ENCODE measurements at regions not wholly inside any gene's neighbourhood (a gene's known extent, or its start where the extent isn't known, plus 50 kb on each side); places are given as distances from the start of the nearest gene placed in this dataset.

DNA sequence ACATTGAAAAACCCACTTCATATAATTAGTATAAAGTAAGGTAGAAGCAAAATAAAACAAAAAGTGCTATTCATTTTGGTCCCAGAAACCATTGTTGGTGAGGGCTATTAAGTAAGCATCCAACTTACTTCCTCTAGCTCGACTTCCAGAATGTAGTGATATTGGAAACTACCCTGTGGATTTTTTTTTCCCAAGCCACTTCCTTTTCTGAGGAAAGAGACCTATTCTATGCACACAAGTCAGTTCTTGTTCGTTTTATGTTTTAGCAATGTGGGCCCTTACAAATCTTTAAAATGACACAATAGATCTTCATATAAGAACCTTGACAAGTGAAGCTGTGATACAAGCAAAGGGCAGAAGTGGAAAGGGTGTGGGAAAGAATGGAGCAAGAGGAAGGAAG, 402.0 kb upstream of the TBL1XR1 start:
- H3K9me3 Mint-ChIP-seq, result no peaks in the 10 kb centered on the region
- no peaks in the 10 kb centered on the region for H3K27me3 Mint-ChIP-seq
- H3K4me1 Mint-ChIP-seq, result peaks cover 73% of the 10 kb centered on the region
- no peak overlapping the region for H3K4me3 Mint-ChIP-seq
- H3K27ac Mint-ChIP-seq, result peak overlapping the region; percentile 22
- POLR2A ChIA-PET, result interaction anchor here (2.0 to 3.2 kb wide), 2 partner anchors 239 to 401 kb away, joined by 7 to 13 read pairs; no protein-coding TSS in a partner anchor
- CTCF ChIA-PET, result interaction anchor here (1.4 kb wide), 1 partner anchor 10 kb away, joined by 3 read pairs; no protein-coding TSS in a partner anchor
- no peak for DNase-seq
- peaks cover 4% of the 10 kb centered on the region for H3K36me3 Mint-ChIP-seq (ENCODE audit: low read depth)

DNA sequence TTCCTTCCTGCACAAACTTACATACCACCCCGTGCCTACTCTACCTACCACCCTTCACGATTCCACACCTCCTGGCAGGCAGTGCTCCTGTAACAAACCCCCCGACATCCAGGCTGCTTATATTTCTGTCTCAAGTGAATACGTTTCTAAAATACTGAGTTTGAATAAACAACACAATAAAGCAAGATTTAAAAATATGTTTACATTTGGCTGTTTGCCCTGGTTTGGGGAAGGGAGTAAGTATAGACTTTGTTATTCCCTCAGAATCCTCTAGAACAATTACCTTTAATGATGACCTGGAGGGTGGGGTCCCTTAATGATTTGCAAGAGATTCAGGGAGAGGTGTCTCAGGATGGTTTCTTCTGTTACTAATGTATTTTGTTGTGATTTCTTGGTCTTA, 402.6 kb upstream of the TBL1XR1 start:
- Mint-ChIP-seq H3K27ac (no peak overlapping the region), H3K36me3 (ENCODE audit: low read depth) (peaks cover 4% of the 10 kb centered on the region), H3K4me1 (peaks cover 71% of the 10 kb centered on the region), H3K9me3 (no peaks in the 10 kb centered on the region), H3K4me3 (no peak overlapping the region), H3K27me3 (no peaks in the 10 kb centered on the region)
- POLR2A ChIA-PET, result no interaction called here
- no peak for DNase-seq
- CTCF ChIA-PET, result no interaction called here

DNA sequence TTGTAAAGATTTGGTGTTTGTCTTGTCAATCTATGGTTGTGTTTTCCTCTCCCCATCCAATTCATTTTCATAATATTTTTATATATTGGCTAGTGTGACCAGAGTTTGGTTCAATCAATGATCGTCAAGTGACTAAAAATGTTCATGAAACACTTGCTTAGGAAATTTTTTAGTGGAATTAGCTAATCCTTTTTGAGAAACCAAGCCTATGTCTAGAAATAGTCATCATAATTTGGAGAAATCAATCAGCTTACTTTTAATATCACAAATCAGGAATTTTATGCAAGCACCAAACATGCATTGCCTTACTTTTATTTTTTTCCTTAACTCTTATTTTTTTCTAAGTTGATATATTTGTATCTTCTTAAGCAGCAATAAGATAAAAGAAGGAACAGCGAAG, 403.1 kb upstream of the TBL1XR1 start:
- CTCF ChIA-PET, result no interaction called here

DNA sequence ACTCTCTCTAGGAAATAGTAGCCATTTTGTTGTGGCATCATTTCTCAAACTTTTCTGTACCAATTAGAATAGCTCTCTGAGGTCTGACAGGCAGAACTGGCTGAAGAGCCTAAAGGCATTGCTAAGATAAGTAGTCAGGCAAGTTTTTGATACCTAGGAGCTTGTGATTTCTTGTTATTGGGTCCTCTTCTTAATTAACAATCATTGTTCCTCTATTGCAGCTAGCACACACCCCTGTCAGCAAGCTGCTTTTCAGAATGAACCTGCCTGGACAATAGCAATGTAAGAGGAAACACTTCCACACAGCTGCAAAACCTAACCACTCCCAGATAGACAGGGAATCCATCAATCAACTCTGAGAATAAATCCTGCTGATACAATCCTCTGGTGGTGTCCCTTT, 403.9 kb upstream of the TBL1XR1 start:
- peaks cover 3% of the 10 kb centered on the region for H3K36me3 Mint-ChIP-seq (ENCODE audit: low read depth)
- ChIA-PET CTCF (no interaction called here), POLR2A (no interaction called here)
- H3K4me1 Mint-ChIP-seq, result peaks cover 63% of the 10 kb centered on the region
- no peak overlapping the region for H3K4me3 Mint-ChIP-seq
- no peak overlapping the region for H3K27ac Mint-ChIP-seq
- no peaks in the 10 kb centered on the region for H3K27me3 Mint-ChIP-seq
- no peak for DNase-seq
- H3K9me3 Mint-ChIP-seq, result peaks cover 6% of the 10 kb centered on the region

More for the DNA sequence above, 403.1 kb upstream of the TBL1XR1 start:
- Mint-ChIP-seq H3K4me1 (peaks cover 70% of the 10 kb centered on the region), H3K36me3 (ENCODE audit: low read depth) (peaks cover 7% of the 10 kb centered on the region), H3K27ac (no peak overlapping the region), H3K27me3 (no peaks in the 10 kb centered on the region), H3K9me3 (peaks cover 4% of the 10 kb centered on the region), H3K4me3 (no peak overlapping the region)
- POLR2A ChIA-PET, result no interaction called here
- no peak for DNase-seq

DNA sequence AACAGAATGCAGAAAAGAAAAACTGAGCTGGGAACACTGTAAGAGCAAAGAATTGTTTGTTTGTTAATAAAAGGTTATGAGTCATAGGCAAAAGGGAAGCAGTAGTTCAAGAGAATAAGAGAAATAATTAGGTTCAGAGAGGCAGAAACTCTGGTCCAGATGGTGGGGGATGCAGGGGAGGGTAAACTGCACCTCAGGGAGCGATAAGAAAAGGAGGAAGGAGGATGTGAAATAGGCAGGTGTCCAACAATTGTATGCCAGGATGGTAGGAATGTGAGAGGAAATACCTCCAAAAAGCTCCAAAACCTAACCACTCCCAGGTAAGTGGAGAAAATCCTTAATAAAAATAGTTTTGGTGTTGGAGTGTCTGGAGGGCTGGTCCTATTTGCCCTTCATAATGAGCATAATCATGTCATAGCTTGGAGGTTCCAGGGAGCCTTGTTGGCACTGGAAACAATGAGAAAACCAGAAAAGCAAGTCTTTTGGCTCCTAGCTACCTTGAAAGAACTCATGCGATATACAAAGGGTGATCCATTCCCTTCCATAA, 405.4 kb upstream of the TBL1XR1 start:
- no peak for DNase-seq
- H3K27ac Mint-ChIP-seq, result no peak overlapping the region
- H3K4me1 Mint-ChIP-seq, result peaks cover 52% of the 10 kb centered on the region
- no peak overlapping the region for H3K4me3 Mint-ChIP-seq
- peaks cover 3% of the 10 kb centered on the region for H3K36me3 Mint-ChIP-seq (ENCODE audit: low read depth)
- no peaks in the 10 kb centered on the region for H3K27me3 Mint-ChIP-seq
- POLR2A ChIA-PET, result no interaction called here
- CTCF ChIA-PET, result no interaction called here
- H3K9me3 Mint-ChIP-seq, result peaks cover 6% of the 10 kb centered on the region

DNA sequence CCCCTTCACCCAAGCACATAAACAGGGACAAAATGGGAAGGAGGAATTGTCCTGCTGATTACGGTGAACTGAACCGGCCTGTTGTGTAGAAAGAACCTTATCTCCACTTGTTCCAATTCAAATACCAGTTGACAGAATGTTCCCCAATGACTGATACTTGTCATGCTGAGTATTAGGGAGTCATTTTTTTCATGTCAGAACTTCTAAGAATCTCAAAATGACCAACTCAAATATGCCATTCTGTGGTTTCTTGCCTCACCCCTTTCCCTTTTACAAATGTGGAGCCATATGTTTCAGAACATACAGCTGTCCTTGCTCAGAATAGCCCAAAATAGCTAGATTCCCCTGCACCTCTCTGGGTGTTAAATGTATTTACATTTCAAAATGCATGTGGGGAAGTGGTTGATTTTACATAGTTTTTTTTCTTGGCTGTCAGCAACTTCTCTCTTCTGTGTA, 405.9 kb upstream of the TBL1XR1 start:
- peaks cover 6% of the 10 kb centered on the region for H3K9me3 Mint-ChIP-seq
- POLR2A ChIA-PET, result interaction anchor here (0.6 kb wide), 1 partner anchor 464 kb away, joined by 3 read pairs; no protein-coding TSS in a partner anchor

DNA sequence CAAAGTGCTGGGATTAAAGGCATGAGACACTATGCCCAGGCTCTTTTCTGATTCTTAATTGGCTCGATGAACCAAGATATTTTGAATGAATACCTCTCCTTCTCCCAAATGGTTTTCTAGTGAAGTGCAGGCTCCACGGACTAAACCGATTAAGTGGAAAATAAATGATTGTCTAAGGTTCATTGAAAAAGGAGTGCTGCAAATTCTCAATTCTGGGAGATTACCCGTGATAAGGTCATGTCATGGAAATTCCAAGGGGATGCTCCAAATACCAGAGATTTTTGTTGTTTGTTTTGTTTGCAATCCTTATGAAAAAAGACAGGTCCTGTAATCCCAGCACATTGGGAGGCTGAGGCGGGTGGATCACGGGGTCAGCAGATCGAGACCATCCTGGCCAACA, 406.9 kb upstream of the TBL1XR1 start:
- peaks cover 6% of the 10 kb centered on the region for H3K9me3 Mint-ChIP-seq
- H3K4me3 Mint-ChIP-seq, result no peak overlapping the region
- ChIA-PET CTCF (no interaction called here), POLR2A (no interaction called here)
- H3K36me3 Mint-ChIP-seq (ENCODE audit: low read depth), result peaks cover 3% of the 10 kb centered on the region
- H3K27ac Mint-ChIP-seq, result no peak overlapping the region
- DNase-seq, result no peak
- H3K4me1 Mint-ChIP-seq, result peaks cover 37% of the 10 kb centered on the region
- no peaks in the 10 kb centered on the region for H3K27me3 Mint-ChIP-seq

More for the DNA sequence above, 405.9 kb upstream of the TBL1XR1 start:
- Mint-ChIP-seq H3K27ac (no peak overlapping the region), H3K4me1 (peaks cover 47% of the 10 kb centered on the region), H3K27me3 (no peaks in the 10 kb centered on the region), H3K4me3 (no peak overlapping the region), H3K36me3 (ENCODE audit: low read depth) (peaks cover 3% of the 10 kb centered on the region)
- CTCF ChIA-PET, result no interaction called here
- no peak for DNase-seq

DNA sequence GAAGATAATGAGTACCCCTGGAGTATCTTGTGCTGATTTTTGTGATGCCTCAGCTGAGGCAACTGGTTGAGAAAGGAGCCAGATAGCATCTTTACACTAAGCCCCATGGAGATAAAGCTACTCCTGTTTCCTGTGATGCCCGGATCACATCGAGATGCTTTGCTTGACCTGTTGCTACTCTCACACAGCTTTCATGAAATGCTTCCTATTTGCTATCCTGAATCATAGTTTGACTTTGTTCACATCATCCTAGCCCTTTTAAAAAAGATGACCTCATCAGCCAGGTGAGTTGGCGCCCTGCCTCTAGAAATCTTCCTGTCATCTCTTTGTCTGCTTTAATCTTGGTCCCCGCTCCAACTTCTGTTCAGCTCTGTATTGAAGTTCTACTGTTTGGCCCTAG, 409.6 kb upstream of the TBL1XR1 start:
- no peak for DNase-seq
- CTCF ChIA-PET, result no interaction called here
- POLR2A ChIA-PET, result interaction anchor here (0.7 to 0.9 kb wide), 2 partner anchors 15 to 462 kb away, joined by 3 to 4 read pairs; no protein-coding TSS in a partner anchor
- Mint-ChIP-seq H3K4me1 (peaks cover 22% of the 10 kb centered on the region), H3K27ac (no peak overlapping the region), H3K4me3 (no peak overlapping the region), H3K27me3 (no peaks in the 10 kb centered on the region), H3K36me3 (ENCODE audit: low read depth) (peaks cover 3% of the 10 kb centered on the region), H3K9me3 (peaks cover 6% of the 10 kb centered on the region)

DNA sequence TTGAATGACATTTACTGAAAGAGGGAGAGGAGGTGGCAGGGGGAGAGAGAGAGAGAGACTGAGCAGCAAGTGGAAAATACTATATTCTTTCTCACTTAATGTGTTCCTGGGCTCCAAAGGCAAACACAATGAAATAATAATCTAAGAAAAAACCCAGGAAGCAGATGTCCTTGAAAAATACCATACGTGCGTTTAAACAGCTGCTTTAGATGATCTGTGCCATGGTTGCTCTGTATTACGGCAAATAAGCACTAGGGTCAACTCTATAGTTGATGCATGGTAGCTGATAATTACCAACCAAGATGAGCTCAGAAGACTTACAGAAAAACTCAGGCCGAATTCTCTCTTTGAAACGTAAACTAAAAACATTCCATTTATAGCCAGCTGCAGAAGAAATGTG, 410.3 kb upstream of the TBL1XR1 start:
- H3K27ac Mint-ChIP-seq, result no peak overlapping the region
- ChIA-PET POLR2A (no interaction called here), CTCF (no interaction called here)
- DNase-seq, result no peak
- H3K4me3 Mint-ChIP-seq, result no peak overlapping the region
- H3K4me1 Mint-ChIP-seq, result peaks cover 16% of the 10 kb centered on the region
- peaks cover 6% of the 10 kb centered on the region for H3K9me3 Mint-ChIP-seq
- H3K27me3 Mint-ChIP-seq, result no peaks in the 10 kb centered on the region
- peaks cover 3% of the 10 kb centered on the region for H3K36me3 Mint-ChIP-seq (ENCODE audit: low read depth)

DNA sequence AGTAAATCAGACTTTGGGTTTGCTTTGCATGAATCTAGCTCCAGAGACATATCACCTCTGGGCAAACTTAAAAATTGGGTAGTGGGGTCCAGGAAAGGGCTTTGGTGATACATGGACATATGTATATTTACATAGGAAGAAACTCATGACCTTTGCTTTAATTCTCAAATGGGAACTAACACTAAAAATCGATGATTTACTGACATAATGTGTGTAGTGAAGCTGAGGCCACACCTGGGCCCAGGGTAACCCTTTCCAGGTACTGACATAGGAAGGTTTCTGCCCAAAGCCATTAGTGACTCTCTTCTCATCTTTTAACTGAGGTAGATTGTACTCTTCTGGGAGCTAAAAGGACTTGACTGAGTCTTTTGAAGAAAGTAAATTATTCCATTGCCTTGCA, 411.2 kb upstream of the TBL1XR1 start:
- peaks cover 6% of the 10 kb centered on the region for H3K9me3 Mint-ChIP-seq

DNA sequence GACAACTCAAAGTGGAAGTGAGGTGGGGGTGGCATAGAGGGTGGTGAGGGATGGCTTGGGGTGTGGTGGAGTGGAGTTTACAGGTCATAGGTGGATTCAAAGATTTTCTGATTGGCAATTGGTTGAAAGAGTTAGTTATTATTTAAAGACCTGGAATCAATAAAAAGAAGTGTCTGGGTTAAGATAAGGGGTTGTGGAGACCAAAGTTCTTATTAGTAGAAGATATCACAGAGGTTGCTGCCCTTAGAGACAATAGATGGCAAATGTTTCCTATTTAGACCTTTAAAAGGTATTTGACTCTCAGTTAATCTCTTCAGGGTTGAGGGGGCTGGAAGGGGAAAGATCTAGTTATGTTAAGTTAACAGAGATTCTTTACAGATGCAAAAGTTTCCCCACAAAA, 412.3 kb upstream of the TBL1XR1 start:
- H3K9me3 Mint-ChIP-seq, result peaks cover 9% of the 10 kb centered on the region
- CTCF ChIA-PET, result no interaction called here
- H3K27ac Mint-ChIP-seq, result no peak overlapping the region
- H3K36me3 Mint-ChIP-seq (ENCODE audit: low read depth), result peaks cover 3% of the 10 kb centered on the region
- H3K27me3 Mint-ChIP-seq, result no peaks in the 10 kb centered on the region
- DNase-seq, result no peak
- POLR2A ChIA-PET, result no interaction called here
- peaks cover 5% of the 10 kb centered on the region for H3K4me1 Mint-ChIP-seq
- H3K4me3 Mint-ChIP-seq, result no peak overlapping the region

More for the DNA sequence above, 411.2 kb upstream of the TBL1XR1 start:
- Mint-ChIP-seq H3K36me3 (ENCODE audit: low read depth) (peaks cover 3% of the 10 kb centered on the region), H3K27ac (no peak overlapping the region), H3K4me1 (peaks cover 8% of the 10 kb centered on the region), H3K4me3 (no peak overlapping the region), H3K27me3 (no peaks in the 10 kb centered on the region)
- CTCF ChIA-PET, result no interaction called here
- DNase-seq, result no peak
- POLR2A ChIA-PET, result no interaction called here

DNA sequence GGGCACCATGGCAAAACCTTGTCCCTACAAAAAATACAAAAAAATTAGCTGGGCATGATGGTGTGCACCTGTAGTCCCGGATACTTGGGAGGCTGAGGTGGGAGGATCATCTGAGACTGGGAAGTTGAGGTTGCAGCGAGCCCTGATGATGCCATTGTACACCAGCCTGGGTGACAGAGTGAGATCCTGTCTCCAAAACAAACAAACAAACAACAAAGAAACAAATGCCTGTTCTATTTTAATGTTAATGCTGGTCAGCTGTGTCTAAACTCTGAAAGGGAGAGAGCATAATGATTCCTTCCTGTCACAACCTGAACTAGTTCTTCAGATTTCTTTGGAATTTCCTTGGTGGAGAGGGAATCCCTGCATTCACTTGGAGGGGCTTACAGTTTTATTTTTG, 413.0 kb upstream of the TBL1XR1 start:
- Mint-ChIP-seq H3K4me3 (no peak overlapping the region), H3K27ac (no peak overlapping the region), H3K27me3 (no peaks in the 10 kb centered on the region), H3K9me3 (peaks cover 5% of the 10 kb centered on the region), H3K36me3 (ENCODE audit: low read depth) (no peaks in the 10 kb centered on the region), H3K4me1 (peaks cover 9% of the 10 kb centered on the region)
- POLR2A ChIA-PET, result no interaction called here
- CTCF ChIA-PET, result no interaction called here
- no peak for DNase-seq

DNA sequence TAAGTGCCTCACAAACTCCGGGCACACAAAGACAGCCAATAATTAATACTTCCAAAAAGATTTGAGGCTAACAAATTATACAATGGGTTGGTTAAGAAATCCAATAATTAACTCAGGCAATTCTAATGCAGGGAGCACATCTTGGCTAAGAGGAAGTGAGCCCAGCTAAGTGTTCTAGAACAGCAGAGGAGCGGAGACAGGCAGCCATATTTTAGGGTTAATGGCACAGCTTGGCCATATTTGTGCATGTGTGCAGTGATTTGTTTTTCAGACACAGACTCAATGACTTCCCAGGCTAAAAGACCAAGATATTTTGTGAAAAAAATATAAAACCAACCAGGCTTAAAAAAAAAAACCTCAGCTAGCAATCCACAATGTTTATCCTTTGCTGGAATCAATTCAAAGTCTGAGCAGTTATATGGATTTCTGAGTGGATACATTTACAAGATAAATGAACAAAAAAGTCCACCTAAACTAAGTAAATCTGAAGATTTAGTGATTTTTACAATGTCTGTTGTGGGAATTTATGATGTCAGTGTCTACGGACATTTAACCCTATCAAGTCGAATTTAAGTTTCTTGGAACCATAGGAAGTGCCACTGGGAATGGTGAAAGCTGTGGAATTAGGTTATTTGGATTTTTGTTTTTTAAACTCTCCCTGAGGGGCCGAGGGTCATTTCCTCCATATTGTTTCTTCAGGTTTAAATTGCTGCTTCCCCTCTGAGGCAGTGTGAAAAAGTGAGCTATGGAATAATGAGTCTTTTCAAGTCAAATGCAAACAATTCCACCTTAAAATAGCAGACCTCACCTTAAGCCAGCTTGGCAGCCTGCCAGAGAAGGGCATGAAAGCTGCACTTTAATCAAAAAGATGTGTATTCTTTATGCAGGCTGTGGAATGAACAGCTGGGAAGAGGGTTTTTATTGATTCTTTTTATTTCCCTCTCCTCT, 413.7 kb upstream of the TBL1XR1 start:
- CTCF ChIA-PET, result no interaction called here
- peaks cover 3% of the 10 kb centered on the region for H3K9me3 Mint-ChIP-seq
- POLR2A ChIA-PET, result no interaction called here

More for the DNA sequence above, 413.7 kb upstream of the TBL1XR1 start:
- no peak for DNase-seq
- Mint-ChIP-seq H3K4me3 (no peak overlapping the region), H3K27me3 (no peaks in the 10 kb centered on the region), H3K27ac (no peak overlapping the region), H3K4me1 (peaks cover 9% of the 10 kb centered on the region), H3K36me3 (ENCODE audit: low read depth) (no peaks in the 10 kb centered on the region)
